Psoas muscle (tissue), 7 donors: ENCODE measurements at regions not wholly inside any gene's neighbourhood (a gene's known extent, or its start where the extent isn't known, plus 50 kb on each side); places are given as distances from the start of the nearest gene placed in this dataset.

Experiments
- ATAC-seq, 4 donors: fragments of 200-7000 bp; cut with Tn5 transposase; one replicate each; pipeline ENCODE4 v1.9.1; 2020; ENCODE audit warnings: moderate library complexity in 3 of 4, mild to moderate bottlenecking in 2 of 4
- DNase-seq, 2 donors: peaks; one replicate each; pipeline ENCODE4 v3.0.0-alpha.2; 2020
- H3K27ac ChIP-seq: fragments of 200-600 bp; one replicate; pipeline ENCODE4 v1.8.0; 2022
- H3K27me3 ChIP-seq, 3 donors: fragments of 200-600 bp in 1 of 3; one replicate each; pipeline versions ENCODE4 v1.6.1 to v1.8.0; 2013 to 2022; ENCODE audit warnings: low read length in 2 of 3, mild to moderate bottlenecking in 2 of 3, moderate library complexity in 1 of 3; ENCODE audit not compliant: insufficient read depth in 3 of 3
- H3K36me3 ChIP-seq, 2 donors: fragments of 200-600 bp in 1 of 2; one replicate each; pipeline versions ENCODE4 v1.6.1 to v1.8.0; 2013 to 2022; ENCODE audit warnings: low read depth in 1 of 2, mild to moderate bottlenecking in 1 of 2, moderate library complexity in 1 of 2; ENCODE audit not compliant: insufficient read depth in 1 of 2
- H3K4me1 ChIP-seq: fragments of 200-600 bp; one replicate; pipeline ENCODE4 v1.8.0; 2022
- H3K4me3 ChIP-seq: fragments of 200-600 bp; one replicate; pipeline ENCODE4 v1.8.0; 2022; ENCODE audit warnings: mild to moderate bottlenecking
- H3K9me3 ChIP-seq: fragments of 200-600 bp; one replicate; pipeline ENCODE4 v1.8.0; 2022
- CTCF ChIP-seq: fragments of 200-600 bp; IDR thresholded peaks from one replicate; pipeline ENCODE4 v1.8.0; 2022; ENCODE audit warnings: antibody characterized with exemption
- WGBS, 3 donors: extraction: QIAGEN DNeasy Blood & Tissue Kit; methylation state at CpG; one replicate each; pipeline versions ENCODE4 v1.1.6 to v1.1.7; 2013; 5-methylcytosine and 5-hydroxymethylcytosine counted together
- intact Hi-C, 2 donors: fragments of 100-400 bp; cut with DNase I; formaldehyde crosslinking; loops; one replicate each; pipeline versions ENCODE4 v1.11.0 to v1.14.2; 2022
- donor health status: healthy with polysubstance abuse.
- donor health status: DM: no; HTN: no; CAD: no; lungs with moderate emphysema.
- donor health status: Bipolar disorder and iron deficiency.
- donor health status: healthy.
- donor health status: DM: yes; HTN: yes; CAD: no.
- donor health status: DM: no; HTN: no; CAD: no.
- donor health status: DM: yes; HTN: yes; CAD: no.

DNA sequence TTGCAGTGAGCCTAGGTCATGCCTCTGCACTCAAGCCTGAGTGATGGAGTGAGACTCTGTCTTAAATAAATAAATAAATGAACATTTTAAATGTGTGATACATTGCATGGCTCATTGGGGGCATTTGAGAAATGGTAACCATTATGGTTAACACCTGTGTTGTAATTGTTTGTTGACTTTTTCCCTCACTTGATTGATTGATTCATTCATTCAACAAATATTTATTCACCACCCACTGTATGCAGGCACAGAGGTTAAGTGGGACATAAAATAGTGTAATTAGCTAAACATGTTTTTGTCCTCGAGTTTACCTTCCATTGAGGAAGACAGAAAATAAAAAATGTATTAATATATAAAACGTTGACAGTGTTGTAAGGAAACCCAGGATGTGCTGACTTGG is 127.1 kb upstream of the ANKRD28 start:
- no peak for TF ChIP-seq CTCF
- DNase-seq (no peak), ATAC-seq (no peak)
- WGBS, 3 donors = 73 to 81% (median 80%) methylated on average over 2 of the region's 2 CpGs
- intact Hi-C loops = loop anchor here in 1 of 2 donors (5.0 kb wide), 1 partner anchor 37 kb away; no protein-coding TSS in a partner anchor
- Histone ChIP-seq H3K4me3 (no peak overlapping the region), H3K27ac (no peak overlapping the region), H3K9me3 (no peaks in the 10 kb centered on the region), H3K4me1 (no peaks in the 10 kb centered on the region), H3K27me3 (no peaks in the 10 kb centered on the region), H3K36me3 (no peaks in the 10 kb centered on the region)

DNA sequence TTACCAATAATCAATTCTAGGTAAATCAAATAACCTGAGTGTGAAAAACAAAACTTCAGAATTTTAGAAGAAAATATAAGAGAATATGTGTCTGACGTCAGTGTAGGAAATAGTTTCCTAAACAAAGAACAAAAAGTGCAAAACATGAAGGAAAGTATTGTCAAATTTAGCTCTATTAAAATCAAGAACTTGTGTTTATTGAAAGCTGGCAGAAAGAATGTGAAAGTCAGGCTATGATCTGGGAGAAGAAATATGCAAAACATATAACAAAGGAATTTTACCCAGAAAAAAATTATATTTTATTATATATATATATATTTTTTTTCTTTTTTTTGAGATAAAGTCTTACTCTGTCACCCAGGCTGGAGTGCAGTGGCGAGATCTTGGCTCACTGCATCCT is 129.1 kb upstream of the ANKRD28 start:
- H3K36me3 ChIP-seq = no peaks in the 10 kb centered on the region
- ATAC-seq (no peak), DNase-seq (no peak)
- no peaks in the 10 kb centered on the region for H3K27me3 ChIP-seq
- 89 to 95% (median 95%) methylated on average over 2 of the region's 2 CpGs for WGBS, 3 donors
- no peak overlapping the region for H3K4me3 ChIP-seq
- no peaks in the 10 kb centered on the region for H3K9me3 ChIP-seq
- no peaks in the 10 kb centered on the region for H3K4me1 ChIP-seq
- TF ChIP-seq CTCF = no peak
- intact Hi-C loops = loop anchor here in 1 of 2 donors (5.0 kb wide), 1 partner anchor 35 kb away; no protein-coding TSS in a partner anchor
- no peak overlapping the region for H3K27ac ChIP-seq

- Histone ChIP-seq H3K36me3 (no peaks in the 10 kb centered on the region), H3K27ac (no peak overlapping the region), H3K4me3 (no peak overlapping the region), H3K9me3 (no peaks in the 10 kb centered on the region), H3K4me1 (peaks cover 11% of the 10 kb centered on the region), H3K27me3 (no peaks in the 10 kb centered on the region)
- WGBS, 3 donors = 86 to 94% (median 90%) methylated on average over 1 of the region's 1 CpG
- TF ChIP-seq CTCF = no peak
- DNase-seq (no peak), ATAC-seq (no peak)
- intact Hi-C loops = loop anchor here in 1 of 2 donors (5.0 kb wide), 1 partner anchor 34 kb away; no protein-coding TSS in a partner anchor
These were observed 130.2 kb upstream of the ANKRD28 start for GRCh38 chr3:15927969-15928368.

DNA sequence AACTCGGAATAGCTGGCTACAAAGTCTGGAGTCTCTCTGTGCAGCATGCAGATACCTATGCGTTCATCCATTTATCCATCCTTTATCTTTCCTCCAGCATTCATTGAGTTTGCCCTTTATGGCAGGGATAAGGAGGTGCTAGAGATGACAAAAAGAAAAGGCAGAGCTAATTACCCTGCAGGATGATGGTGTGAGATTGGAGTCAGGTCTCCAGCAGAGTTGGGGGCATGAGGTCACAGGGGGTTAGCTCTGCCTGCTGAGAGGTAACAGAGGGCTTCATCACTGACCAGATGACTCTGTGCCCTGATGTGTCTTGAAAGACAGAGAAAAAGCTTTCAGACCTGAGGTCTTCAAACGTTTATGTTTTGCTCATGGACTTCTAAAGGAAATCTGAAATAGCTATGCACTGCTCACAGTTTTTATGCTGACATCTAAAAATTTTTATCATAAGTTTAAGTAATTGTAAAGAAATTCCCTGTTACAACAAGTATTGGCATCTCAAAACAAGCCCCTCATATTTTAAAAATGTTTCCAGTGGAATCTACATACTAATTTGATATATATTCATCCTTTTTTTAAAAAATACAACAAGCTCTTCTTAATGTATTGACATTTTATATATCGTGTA is 132.3 kb upstream of the ANKRD28 start:
- ATAC-seq (no peak), DNase-seq (no peak)
- 74 to 81% (median 78%) methylated on average over 4 of the region's 4 CpGs for WGBS, 3 donors
- no peak overlapping the region for H3K27ac ChIP-seq
- no peak overlapping the region for H3K4me3 ChIP-seq
- H3K36me3 ChIP-seq = no peaks in the 10 kb centered on the region
- H3K9me3 ChIP-seq = no peaks in the 10 kb centered on the region
- H3K4me1 ChIP-seq = peaks cover 11% of the 10 kb centered on the region
- intact Hi-C loops = loop anchor here in 1 of 2 donors (5.0 kb wide), 1 partner anchor 32 kb away; no protein-coding TSS in a partner anchor
- no peak for TF ChIP-seq CTCF
- no peaks in the 10 kb centered on the region for H3K27me3 ChIP-seq
